ENCODE measurements at regions not wholly inside any gene's neighbourhood (a gene's known extent, or its start where the extent isn't known, plus 50 kb on each side); places are given as distances from the start of the nearest gene placed in this dataset.
"Not testable (repeated sequence)": the region's sequence is repeated elsewhere in the genome, so short reads cannot be mapped to it uniquely, and the experiment has no call there.

DNA sequence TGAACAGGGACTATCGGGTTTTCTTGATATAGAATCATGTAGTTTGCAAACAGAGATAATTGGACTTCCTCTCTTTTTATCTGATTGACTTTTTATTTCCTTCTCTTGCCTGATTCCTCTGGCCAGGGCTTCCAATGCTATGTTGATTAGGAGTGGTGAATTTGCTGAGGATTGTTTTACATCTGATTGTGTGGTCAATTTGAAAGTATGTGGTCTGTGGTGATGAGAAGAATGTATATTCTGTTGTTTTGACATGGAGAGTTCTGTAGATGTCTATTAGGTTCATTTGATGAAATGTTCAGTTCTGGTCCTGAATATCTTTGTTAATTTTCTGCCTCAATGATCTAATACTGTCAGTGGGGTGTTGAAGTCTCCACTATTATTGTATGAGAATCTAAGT lies 713.2 kb upstream of the CCDC179 start:
- no peak for DNase-seq

- no peak for DNase-seq
Observed at GRCh38 chr11:23574149-23574548, 713.9 kb upstream of the CCDC179 start.

DNA sequence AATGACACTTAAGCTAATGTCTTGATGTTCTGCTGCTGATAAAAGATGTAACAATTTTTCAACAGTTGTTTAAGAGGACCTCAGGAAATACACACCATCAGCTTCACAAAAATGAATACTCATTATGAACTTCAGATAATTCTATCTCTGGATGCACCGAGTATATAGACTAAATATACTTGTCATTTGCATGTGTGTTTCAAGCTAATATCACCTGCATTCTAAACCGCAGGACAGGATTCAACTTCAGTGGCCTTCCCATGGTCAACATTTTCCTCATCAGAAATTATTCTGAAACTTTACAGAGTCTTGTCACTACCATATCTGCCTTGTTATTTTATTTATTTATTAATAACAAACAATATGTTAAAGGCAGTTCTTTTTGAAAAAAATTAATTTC lies 717.0 kb upstream of the CCDC179 start:
- no peak for DNase-seq

- DNase-seq, result no peak
Observed at GRCh38 chr11:23585416-23586104, 725.3 kb upstream of the CCDC179 start.

GRCh38 chr11:23586173-23586572 lies 725.9 kb upstream of the CCDC179 start:
- no peak for DNase-seq

GRCh38 chr11:23590596-23591308 lies 730.5 kb upstream of the CCDC179 start:
- no peak for DNase-seq

GRCh38 chr11:23594755-23595154 lies 734.5 kb upstream of the CCDC179 start:
- DNase-seq, result no peak

GRCh38 chr11:23604966-23605365 lies 744.7 kb upstream of the CCDC179 start:
- no peak for DNase-seq

GRCh38 chr11:23606191-23606590 lies 745.9 kb upstream of the CCDC179 start:
- DNase-seq, result no peak

DNA sequence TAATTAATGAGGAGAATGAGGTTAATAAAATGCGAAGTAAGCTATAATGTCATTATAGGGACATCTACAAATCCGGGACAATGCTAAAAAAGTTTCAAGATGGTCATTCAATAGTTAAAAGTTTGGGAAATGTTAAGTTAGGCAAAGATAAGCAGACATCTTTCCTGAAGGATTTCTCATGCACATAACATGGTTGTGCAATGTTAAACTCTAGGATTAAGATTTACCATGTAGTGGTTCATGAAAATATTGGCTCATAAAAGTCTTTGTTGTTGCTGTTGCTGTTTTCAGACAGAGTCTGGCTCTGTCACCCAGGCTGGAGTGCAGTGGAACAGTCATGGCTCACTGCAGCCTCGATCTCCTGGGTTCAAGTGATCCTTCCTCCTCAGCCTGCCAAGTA lies 751.5 kb upstream of the CCDC179 start:
- no peak for DNase-seq

DNA sequence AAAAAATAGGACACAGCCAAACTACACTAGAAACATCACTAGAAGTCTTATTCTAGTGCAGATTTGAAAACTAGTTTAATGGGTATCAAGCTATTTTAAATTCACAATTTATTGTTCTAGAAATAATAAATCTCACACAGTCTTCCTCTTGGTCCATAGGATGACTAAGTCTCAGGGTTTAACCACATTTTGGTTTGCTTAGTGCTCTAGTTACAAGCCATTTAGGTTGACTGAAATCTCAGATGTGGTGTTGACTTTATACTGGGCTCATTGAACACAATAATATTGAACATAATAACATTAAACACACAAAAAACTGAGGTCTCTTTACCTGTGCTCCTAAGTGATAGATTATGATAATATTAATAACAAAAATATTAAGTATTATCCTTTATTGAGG lies 760.3 kb upstream of the CCDC179 start:
- DNase-seq, result no peak

DNA sequence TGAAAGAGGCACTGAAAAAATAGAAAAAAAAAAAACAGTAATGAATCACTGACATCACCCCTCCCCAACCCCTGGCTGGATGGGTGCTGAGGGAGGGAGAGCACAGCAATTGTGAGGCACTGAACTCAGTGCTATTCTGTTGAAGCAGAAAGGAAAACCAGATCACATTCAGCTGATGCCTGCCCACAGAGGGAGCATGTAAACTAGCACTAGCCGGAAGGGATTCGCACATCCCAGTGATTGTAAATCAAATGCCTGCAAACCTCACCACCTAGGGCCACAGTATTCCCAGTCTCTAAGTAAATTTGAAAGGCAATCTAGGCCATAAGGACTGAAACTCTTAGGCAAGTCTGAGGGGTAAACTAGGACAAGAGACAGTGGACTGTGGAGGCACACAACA lies 772.0 kb upstream of the CCDC179 start:
- no peak for DNase-seq

DNA sequence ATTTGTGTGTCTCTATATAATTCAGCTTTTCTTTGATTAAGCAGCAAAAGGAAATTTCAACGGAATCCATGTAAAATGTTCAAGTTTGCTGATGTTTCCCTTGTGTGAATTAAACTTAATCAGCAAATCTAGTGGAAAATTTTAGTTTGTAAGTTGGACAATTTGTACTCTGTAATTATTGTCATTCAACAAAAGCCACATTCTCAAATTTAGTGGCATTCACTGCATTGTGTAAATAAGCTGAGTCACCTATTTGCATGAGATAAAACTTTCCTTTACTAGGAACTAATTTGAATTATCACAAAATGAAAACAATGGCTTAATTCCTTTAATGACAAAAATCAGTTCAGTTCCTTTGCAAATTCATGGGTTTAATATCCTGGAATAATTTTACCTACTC lies 784.2 kb upstream of the CCDC179 start:
- no peak for DNase-seq

DNA sequence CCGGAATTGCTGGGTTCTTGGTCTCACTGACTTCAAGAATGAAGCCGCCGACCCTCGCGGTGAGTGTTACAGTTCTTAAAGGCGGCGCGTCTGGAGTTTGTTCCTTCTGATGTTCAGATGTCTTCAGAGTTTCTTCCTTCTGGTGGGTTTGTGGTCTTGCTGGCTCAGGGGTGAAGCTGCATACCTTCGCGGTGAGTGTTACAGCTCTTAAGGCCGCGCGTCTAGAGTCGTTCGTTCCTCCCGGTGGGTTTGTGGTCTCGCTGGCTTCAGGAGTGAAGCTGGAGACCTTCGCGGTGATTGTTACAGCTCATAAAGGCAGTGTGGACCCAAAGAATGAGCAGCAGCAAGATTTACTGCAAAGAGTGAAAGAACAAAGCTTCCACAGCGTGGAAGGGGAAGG lies 792.1 kb upstream of the CCDC179 start:
- DNase-seq, result not testable (repeated sequence)

- no peak for DNase-seq
Observed at GRCh38 chr11:23653071-23653675, 792.9 kb upstream of the CCDC179 start.

DNA sequence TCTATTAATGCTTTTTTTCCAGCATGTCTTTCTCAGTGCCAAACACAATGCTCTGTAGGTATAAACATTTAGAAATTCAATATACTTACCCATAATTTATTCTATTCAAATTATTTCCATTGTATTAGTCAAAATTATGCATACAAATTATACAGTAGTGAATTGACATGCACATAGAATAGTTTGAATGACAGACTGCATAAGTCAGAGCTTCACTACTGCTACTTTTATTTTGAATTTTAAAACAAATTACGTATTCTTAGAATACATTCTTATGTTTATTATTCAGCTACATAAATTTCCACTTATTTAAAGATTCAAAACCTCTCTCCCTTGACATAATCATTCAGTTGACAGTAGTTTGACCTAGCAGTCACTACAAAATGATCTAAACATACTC lies 808.0 kb upstream of the CCDC179 start:
- no peak for DNase-seq

GRCh38 chr11:23673366-23673765 lies 813.1 kb upstream of the CCDC179 start:
- no peak for DNase-seq

DNA sequence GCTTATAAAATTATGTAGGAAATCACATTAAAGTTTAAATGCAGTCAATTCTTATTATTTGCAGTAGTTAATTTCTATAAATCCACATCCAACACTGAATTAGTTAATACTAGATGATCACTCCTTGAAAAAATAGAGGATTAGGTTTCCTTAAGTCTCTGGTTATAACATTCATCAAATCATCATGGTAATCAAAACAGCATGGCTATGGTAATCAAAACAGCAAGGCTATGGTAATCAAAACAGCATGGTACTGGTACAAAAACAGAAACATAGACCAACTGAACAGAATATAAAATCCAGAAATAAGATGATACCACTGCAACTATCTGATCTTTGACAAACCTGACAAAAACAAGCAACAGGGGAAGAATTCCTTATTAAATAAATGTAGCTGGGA lies 814.6 kb upstream of the CCDC179 start:
- DNase-seq, result no peak

- DNase-seq, result no peak
Observed at GRCh38 chr11:23679041-23679440, 817.8 kb upstream of the LUZP2 start.

GRCh38 chr11:23679981-23680380 lies 816.9 kb upstream of the LUZP2 start:
- no peak for DNase-seq

DNA sequence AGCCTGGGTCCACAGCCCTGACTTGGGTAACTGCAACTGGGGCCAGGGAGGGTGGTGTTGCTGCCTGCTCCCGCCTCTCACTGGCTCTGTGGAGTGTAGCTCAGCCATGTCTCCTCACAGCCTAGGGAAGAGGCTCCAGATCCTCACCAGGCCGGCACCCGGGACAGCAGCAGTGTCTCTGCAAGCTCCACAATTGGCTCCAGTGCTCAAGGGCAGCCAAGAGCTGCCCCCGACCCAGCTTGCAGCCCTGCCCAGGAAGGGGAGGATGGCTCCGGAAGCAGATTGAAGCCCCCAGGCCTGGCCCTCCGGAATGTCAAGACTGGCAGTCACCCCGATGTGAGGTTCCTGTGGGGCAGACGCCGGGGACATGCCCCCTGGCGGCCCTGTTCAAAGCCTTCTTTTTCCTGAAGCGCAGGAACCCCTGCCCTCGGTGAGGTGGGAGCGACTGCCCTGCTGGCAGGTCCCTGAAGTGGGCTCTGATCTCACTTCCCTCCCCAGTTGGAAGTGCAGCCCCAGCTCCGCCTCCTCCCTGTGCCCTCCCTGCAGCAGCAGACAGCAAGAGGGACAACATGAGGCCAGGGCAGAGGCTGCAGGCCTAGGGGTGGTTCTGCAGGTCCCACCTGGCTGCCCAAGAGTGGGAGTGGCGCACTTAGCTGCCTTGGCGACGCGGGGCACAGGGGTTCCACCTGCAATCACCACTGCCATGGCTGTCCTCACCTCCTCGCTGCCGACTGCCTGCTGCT lies 816.2 kb upstream of the LUZP2 start:
- DNase-seq, result no peak

DNA sequence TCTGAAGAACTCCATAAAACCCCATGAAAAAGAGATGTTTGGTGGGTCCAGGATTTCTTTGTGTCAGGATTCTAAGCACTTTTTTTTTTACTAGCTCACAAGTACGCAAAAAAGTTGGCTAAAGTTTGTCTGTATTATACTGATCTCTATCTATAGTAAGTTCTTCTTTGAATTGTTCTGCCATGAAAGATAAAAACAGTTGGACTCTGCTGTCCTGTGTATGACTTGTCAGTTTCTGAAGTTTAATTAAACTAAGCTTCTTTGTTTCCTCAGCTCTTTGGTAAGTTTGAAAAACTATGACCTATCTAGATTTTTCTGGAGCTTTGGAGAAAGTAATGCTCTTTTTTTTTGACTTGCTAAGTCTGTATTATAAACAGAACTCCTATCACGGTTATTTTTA lies 812.2 kb upstream of the LUZP2 start:
- DNase-seq, result no peak

DNA sequence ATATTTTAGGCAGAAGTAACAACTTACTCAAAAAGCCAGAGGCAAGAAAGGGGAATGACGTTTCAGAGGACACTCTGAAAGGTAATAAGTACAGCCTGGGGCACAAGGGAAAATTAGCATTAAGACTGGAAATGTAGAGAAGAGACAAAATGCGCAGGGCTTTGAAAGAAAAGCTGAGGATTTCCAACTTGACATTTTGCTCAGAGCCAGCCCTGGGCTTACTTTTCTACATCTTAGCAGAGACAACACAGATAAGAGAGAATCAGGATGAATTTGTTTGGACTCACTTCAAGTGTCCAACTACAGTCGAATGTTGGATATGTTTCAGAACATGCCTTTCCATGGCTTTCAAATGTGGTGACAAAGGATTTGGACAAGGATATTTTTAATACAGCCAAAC lies 808.9 kb upstream of the LUZP2 start:
- DNase-seq, result no peak

- no peak for DNase-seq
Observed at GRCh38 chr11:23688411-23688810, 808.4 kb upstream of the LUZP2 start.
